SH-SY5Y (cell line): ENCODE measurements at regions not wholly inside any gene's neighbourhood (a gene's known extent, or its start where the extent isn't known, plus 50 kb on each side); places are given as distances from the start of the nearest gene placed in this dataset.

Experiments used
- GATA2 ChIP-seq: IDR thresholded peaks from 2 replicates; pipeline ENCODE4 v1.6.1; 2011; ENCODE audit warnings: mild to moderate bottlenecking, low read depth, low read length
- GATA3 ChIP-seq: IDR thresholded peaks from 2 replicates; pipeline ENCODE4 v1.6.1; 2011; ENCODE audit warnings: low read depth, mild to moderate bottlenecking, low read length, moderate library complexity

- TF ChIP-seq GATA2 (no peak), GATA3 (no peak)
These were observed 64.3 kb downstream of the EDN1 start for GRCh38 chr6:12354499-12354898.
